ENCODE measurements at regions not wholly inside any gene's neighbourhood (a gene's known extent, or its start where the extent isn't known, plus 50 kb on each side); places are given as distances from the start of the nearest gene placed in this dataset.
"Not testable (repeated sequence)": the region's sequence is repeated elsewhere in the genome, so short reads cannot be mapped to it uniquely, and the experiment has no call there.

GRCh38 chr4:124075276-124075675 lies 637.3 kb downstream of the ANKRD50 start:
- DNase-seq, result not testable (repeated sequence)

GRCh38 chr4:124079174-124079780 lies 633.3 kb downstream of the ANKRD50 start:
- DNase-seq, result no peak

- no peak for DNase-seq
Observed at GRCh38 chr4:124083711-124084110, 628.8 kb downstream of the ANKRD50 start.

GRCh38 chr4:124085561-124086180 lies 626.9 kb downstream of the ANKRD50 start:
- no peak for DNase-seq

GRCh38 chr4:124090021-124090420 lies 622.5 kb downstream of the ANKRD50 start:
- no peak for DNase-seq

GRCh38 chr4:124092101-124092500 lies 620.4 kb downstream of the ANKRD50 start:
- no peak for DNase-seq

GRCh38 chr4:124092541-124092984 lies 620.0 kb downstream of the ANKRD50 start:
- DNase-seq, result no peak

- DNase-seq, result no peak
Observed at GRCh38 chr4:124095621-124096020, 616.9 kb downstream of the ANKRD50 start.

GRCh38 chr4:124096290-124096689 lies 616.2 kb downstream of the ANKRD50 start:
- DNase-seq, result no peak

GRCh38 chr4:124097447-124097846 lies 615.1 kb downstream of the ANKRD50 start:
- no peak for DNase-seq

GRCh38 chr4:124104101-124104500 lies 608.4 kb downstream of the ANKRD50 start:
- DNase-seq, result no peak

GRCh38 chr4:124104628-124105027 lies 607.9 kb downstream of the ANKRD50 start:
- no peak for DNase-seq

GRCh38 chr4:124105212-124105611 lies 607.3 kb downstream of the ANKRD50 start:
- DNase-seq, result no peak

GRCh38 chr4:124111411-124111810 lies 601.1 kb downstream of the ANKRD50 start:
- DNase-seq, result no peak

GRCh38 chr4:124111922-124112321 lies 600.6 kb downstream of the ANKRD50 start:
- peak in 1 of 2 experiments; percentile 24 for DNase-seq

GRCh38 chr4:124118061-124118460 lies 594.5 kb downstream of the ANKRD50 start:
- DNase-seq, result no peak

- no peak for DNase-seq
Observed at GRCh38 chr4:124121461-124121971, 591.0 kb downstream of the ANKRD50 start.

GRCh38 chr4:124123181-124123580 lies 589.4 kb downstream of the ANKRD50 start:
- DNase-seq, result no peak

- DNase-seq, result no peak
Observed at GRCh38 chr4:124123721-124124120, 588.8 kb downstream of the ANKRD50 start.

GRCh38 chr4:124131324-124131723 lies 581.2 kb downstream of the ANKRD50 start:
- DNase-seq, result not testable (repeated sequence)

- DNase-seq, result no peak
Observed at GRCh38 chr4:124132161-124132560, 580.4 kb downstream of the ANKRD50 start.

GRCh38 chr4:124133753-124134152 lies 578.8 kb downstream of the ANKRD50 start:
- DNase-seq, result no peak

- no peak for DNase-seq
Observed at GRCh38 chr4:124135409-124135813, 577.1 kb downstream of the ANKRD50 start.

- DNase-seq, result no peak
Observed at GRCh38 chr4:124139044-124139443, 573.5 kb downstream of the ANKRD50 start.

GRCh38 chr4:124143632-124144031 lies 568.9 kb downstream of the ANKRD50 start:
- no peak for DNase-seq
